H1 (cell line): ENCODE measurements at regions not wholly inside any gene's neighbourhood (a gene's known extent, or its start where the extent isn't known, plus 50 kb on each side); places are given as distances from the start of the nearest gene placed in this dataset.

Experiments used
- BRCA1 ChIP-seq: IDR thresholded peaks from 2 replicates; pipeline ENCODE4 v1.6.1; 2012; ENCODE audit warnings: low read depth, low read length, improper control_type of control experiment
- EGR1 ChIP-seq: IDR thresholded peaks from 2 replicates; pipeline ENCODE4 v1.6.1; 2011; ENCODE audit warnings: low read depth, low read length, borderline replicate concordance
- EP300 ChIP-seq, 2 experiments: IDR thresholded peaks; 1 replicate in 1 of 2; 2 replicates in 1 of 2; pipeline ENCODE4 v1.6.1; 2011 to 2012; ENCODE audit warnings: low read depth in 2 of 2, low read length in 2 of 2, mild to moderate bottlenecking in 2 of 2, borderline replicate concordance in 1 of 2, inconsistent platforms in 1 of 2, moderate library complexity in 1 of 2
- TEAD4 ChIP-seq: IDR thresholded peaks from 2 replicates; pipeline ENCODE4 v1.6.1; 2012; ENCODE audit warnings: low read depth, low read length, inconsistent platforms, mixed read lengths
- YY1 ChIP-seq: IDR thresholded peaks from 2 replicates; pipeline ENCODE4 v1.6.1; 2011; ENCODE audit warnings: low read depth, mild to moderate bottlenecking, low read length
- TF ChIP-seq, protein P1 (sequence below), 3 experiments: IDR thresholded peaks; 1 replicate in 2 of 3; 2 replicates in 1 of 3; pipeline versions ENCODE4 v1.5.1 to v1.6.1; 2011; ENCODE audit warnings: low read length in 3 of 3, mild to moderate bottlenecking in 3 of 3, inconsistent platforms in 2 of 3, low read depth in 1 of 3, moderate library complexity in 1 of 3; ENCODE audit not compliant: insufficient read depth in 1 of 3; ENCODE audit errors: control extremely low read depth in 1 of 3

DNA sequence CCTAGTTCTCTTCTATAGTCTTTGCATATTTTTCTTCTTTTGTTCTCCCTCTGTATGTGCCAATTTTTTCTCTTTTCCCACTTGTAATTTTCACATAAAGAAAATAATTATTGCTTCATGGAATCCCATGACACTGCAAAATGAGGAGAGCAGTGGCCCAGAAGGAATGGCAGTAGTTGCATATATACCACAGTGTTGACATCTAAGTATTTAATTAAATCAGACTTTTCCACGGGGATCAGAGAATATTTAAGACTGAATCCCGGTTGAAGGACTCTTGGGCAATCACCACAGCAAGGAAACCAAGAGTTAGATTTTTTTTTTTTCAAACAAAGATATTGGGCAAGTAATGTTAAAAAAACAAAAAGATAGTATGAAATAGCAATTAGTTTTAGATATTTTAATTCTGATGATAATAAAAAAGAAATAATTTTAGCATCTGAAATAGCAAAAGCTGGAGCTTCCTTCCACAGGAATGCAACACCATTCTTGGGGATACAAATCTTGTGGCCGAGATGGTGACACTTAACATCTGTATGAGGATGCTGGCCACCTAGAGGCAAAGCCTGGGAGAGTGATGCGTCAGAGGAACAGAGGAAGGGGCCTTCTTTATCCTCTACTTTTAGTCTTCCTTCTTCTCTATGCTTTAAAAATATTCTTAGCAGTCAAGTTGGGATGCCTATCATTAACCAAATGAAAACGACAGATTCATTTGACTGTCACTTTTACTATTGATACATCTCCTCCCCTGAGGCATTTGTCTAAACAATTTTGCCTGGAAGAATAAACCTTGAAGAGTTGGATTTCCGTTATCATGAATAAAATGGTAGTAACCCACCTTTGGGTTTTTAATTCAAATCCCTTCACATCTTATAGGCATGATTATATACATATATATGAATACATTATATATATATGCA, 356.2 kb downstream of the GJA1 start:
- TF ChIP-seq, protein P1, sequence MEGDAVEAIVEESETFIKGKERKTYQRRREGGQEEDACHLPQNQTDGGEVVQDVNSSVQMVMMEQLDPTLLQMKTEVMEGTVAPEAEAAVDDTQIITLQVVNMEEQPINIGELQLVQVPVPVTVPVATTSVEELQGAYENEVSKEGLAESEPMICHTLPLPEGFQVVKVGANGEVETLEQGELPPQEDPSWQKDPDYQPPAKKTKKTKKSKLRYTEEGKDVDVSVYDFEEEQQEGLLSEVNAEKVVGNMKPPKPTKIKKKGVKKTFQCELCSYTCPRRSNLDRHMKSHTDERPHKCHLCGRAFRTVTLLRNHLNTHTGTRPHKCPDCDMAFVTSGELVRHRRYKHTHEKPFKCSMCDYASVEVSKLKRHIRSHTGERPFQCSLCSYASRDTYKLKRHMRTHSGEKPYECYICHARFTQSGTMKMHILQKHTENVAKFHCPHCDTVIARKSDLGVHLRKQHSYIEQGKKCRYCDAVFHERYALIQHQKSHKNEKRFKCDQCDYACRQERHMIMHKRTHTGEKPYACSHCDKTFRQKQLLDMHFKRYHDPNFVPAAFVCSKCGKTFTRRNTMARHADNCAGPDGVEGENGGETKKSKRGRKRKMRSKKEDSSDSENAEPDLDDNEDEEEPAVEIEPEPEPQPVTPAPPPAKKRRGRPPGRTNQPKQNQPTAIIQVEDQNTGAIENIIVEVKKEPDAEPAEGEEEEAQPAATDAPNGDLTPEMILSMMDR (IDR thresholded peaks at IDR 0.05; ENCODE audit: control extremely low read depth in 1 of 3, insufficient read depth in 1 of 3, low read depth in 1 of 3, low read length in 3 of 3) = peak; percentile 18 to 63 (median 37); a peak in 3 of 4 replicates
- TF ChIP-seq EP300 (IDR thresholded peaks at IDR 0.05; ENCODE audit: borderline replicate concordance in 1 of 2, low read depth in 2 of 2, low read length in 2 of 2) (no peak), BRCA1 (no peak), YY1 (no peak), EGR1 (no peak), TEAD4 (no peak)
